CD4-positive, alpha-beta T cell treated with Interferon alpha-2 for 1 hour (primary cell): ENCODE measurements at regions not wholly inside any gene's neighbourhood (a gene's known extent, or its start where the extent isn't known, plus 50 kb on each side); places are given as distances from the start of the nearest gene placed in this dataset.
"Not testable (repeated sequence)": the region's sequence is repeated elsewhere in the genome, so short reads cannot be mapped to it uniquely, and the experiment has no call there.

ENCODE experiments used
- DNase-seq, 2 donors: peaks; one replicate each; pipeline ENCODE4 v3.0.0-alpha.2; 2020 to 2022

DNA sequence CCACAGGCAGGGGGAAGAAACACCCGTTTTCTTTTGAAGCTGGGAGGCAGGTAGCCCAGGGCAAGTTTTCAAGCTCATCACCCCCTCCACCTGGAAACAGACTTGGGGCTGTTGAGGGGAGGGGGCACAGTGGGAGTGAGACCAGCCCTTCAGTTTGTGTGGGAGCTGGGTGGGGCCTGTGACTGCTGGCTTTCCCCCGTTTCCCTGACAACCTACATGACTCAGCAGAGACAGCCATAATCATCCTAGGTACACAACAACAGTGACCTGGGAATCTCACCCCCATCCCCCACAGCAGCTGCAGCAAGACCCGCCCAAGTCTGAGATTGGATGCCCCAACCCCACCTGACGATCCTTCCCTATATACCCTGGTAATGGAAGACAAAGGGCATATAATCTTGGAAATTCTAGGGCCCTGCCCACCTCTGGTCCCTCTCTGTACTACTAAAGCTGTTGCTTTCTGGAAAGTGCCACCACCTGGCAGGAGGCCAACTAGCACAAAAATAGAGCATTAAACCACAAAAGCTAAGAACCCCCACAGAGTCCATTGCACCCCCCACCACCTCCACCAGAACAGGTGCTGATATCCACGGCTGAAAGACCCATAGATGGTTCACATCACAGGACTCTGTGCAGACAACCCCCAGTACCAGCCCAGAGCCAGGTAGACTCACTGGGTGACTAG is 422.2 kb upstream of the SGO1 start:
- no peak for DNase-seq

DNA sequence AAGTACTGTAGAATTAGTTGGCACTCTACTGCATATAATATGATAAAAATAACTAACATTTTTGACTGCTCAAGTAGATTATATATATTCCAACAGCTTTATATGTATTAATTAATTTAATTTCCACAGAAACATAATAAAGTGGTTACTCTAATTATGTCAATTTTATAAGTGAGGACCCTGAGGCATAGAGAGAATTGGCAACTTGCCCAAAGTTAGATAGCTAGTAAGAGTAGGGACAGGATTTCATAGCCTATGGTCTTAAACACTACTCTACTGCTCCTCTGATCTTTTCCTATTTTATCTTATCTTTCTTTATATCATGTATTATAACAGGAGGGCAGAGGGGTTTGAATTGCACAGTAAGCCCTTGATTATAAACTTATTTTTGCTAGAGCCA is 418.7 kb upstream of the SGO1 start:
- DNase-seq: no peak

DNA sequence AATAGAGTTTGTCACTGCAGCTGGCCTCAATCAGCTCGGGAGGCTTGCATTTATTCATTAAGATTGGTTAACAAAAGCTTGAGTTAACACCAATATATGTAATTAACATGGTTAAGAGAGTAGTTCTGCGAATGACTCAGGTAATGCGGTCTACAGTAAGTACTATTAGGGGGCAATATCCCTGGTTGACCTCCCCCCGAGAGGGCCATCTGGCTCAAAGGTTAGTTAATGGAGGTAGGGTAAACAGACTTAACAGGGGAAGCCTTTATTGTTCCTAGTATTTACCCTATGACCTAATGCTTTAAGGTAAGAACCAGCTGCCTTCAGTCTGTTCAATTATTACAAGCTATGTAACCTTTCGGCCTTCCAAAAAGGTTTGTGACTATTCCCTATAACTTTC is 403.3 kb upstream of the SGO1 start:
- no peak for DNase-seq

DNA sequence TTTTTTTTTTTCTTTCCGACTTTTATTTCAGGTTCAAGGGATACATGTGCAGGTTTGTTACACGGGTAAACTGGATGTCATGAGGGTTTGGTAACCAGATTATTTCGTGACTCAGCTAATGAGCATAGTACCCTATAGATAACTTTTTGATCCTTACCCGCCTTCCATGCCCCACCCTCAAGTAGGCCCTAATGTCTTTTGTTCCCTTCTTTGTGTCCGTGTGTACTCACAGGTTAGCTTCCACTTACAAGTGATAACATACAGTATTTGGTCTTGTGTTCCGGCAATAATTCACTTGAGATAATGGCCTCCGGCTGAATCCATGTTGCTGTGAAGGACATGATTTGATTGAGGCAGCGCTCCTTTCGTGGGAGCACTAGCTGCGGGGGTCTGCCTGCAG is 402.8 kb upstream of the SGO1 start:
- DNase-seq: no peak

DNA sequence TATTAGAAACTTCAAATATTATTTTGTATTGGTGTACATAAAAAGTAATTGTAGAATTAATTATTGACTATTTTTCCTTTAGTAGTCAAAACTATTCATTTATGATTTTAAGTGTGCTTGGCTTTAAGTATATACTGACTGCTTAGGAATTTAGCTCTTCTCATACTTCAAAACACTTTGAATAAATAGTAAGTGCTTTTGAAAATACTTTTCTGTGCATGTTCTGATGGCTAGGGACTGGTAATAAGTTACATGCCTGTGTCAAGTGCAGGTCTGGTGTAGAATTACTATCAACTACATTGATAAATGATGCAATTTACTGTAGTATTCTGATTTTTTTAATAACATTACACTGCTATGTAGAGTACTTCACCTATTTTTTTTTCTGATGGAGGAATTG is 397.6 kb upstream of the SGO1 start:
- DNase-seq: no peak

DNA sequence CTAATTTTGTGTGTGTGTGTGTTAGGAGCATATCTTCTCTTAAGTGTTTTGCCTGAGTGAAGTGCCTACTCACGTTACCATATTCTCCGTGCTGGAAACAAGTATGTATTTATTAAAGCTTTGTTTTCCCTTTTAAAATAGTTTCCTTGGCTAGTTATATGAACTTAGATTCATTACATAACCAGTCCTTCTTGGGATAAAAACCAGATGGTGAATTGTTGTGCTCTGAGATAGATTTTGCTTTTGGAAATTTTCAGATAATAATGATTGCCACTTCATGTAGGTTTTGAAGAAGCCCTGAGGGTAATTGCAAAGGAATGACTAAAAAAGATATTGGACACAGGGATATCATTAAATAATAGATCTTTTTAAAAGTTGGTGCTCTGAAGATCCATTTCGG is 390.2 kb upstream of the SGO1 start:
- DNase-seq: no peak

DNA sequence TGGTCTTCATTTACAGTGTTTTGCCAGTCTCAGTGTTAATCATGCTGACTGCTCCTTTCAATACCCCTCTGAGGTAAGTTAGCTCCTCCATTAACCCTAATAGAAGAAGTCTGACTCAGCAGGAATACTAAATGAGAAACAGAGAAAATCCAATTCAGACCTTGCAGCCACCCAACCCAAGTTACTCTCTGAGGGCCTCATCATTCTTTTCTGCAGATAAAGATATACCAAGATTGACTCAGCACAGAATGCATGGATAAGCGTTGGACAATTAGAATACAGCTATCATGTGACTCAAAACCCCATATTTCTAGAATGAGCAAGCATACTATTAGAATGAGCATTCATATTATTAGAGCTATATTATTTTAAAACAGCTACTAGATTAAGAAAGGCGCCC is 389.1 kb upstream of the SGO1 start:
- DNase-seq: no peak

DNA sequence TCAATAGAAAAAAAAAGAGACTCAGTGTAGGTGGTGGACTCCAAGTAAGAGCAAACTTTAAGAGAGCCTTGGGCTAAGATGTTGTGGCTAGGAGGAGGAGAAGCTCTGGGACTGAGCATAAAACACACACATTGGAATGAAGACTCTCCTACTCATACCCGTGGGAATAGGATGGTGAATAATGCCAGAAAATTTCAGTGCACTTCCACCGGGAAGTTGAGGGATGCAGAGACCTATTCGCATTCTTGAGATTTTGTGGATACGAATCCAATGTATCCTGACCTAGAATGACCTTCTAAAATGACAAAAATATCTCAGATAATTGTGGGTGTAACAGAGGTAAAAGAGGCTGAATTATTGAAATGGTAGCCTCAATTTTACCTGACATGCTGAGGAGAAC is 388.7 kb upstream of the SGO1 start:
- no peak for DNase-seq

DNA sequence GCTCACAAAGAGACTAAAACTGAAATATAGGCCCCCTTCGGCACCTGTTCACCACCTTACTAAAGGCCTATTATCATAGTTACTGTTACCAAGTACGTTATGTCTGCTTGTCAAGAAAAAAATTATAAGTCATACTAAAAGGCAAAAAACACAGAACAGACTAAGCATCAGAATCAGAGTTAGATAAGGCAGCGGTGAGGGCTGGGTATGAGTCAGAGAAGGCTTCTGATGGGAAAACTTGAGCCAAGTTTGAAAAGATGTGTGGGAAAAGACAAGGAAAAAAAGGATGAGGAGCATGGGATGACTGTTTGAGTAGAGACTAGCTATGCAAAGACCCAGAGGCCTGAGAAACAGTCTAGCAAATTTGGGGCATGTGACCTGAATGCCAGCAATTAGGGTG is 387.2 kb upstream of the SGO1 start:
- DNase-seq: no peak

DNA sequence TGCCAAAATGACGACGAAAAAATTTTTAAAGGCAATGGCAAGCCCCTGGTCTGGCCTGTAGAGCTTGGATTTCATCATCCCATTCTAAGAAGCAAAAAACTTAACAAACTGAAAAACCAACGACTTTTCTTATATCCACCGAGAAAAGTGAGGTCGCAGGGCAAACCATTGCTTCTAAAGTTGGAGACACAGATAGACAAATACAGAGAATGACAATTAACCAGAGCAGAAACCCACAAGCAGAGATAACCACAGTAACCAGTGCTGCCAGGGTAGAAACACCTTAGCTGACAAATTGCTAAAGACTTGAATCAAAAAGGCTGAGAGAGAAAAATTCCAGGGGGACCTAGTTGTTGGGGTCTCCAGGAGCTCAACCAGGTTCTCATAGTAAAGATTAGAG is 386.5 kb upstream of the SGO1 start:
- no peak for DNase-seq

DNA sequence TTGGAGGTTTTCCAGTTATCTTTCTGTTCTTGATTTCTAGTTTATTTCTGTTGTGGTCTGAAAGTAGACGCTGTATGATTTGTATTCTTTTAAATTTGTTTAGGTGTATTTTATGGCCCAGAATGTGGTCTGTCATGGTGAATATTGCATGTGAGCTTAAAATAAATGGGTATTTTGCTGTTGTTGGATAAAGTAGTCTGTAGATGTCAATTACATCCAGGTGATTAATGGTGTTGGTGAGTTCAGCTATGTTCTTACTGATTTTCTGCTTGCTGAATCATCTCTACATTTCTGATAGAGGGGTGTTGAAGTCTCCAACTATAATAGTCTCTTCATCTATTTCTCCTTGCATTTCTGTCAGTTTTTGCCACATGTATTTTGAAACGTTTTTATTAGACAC is 383.3 kb upstream of the SGO1 start:
- DNase-seq: no peak

DNA sequence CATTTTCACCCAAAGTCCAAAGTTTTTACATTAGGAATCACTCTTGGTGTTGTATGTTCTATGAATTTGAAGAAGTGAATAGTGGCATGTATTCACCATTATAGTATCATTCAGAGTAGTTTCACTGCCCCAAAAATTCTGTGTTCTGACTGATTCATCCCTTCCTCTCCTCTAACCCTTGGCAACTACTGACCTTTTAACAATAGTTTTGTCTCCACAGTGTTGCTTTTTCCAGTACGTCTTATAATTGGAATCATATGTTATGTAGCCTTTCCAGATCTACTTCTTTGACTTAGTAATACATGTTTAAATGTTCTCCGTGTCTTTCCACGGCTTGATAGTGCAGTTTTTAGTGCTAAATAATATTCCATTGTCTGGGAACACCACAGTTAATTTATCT is 379.0 kb upstream of the SGO1 start:
- no peak for DNase-seq

DNA sequence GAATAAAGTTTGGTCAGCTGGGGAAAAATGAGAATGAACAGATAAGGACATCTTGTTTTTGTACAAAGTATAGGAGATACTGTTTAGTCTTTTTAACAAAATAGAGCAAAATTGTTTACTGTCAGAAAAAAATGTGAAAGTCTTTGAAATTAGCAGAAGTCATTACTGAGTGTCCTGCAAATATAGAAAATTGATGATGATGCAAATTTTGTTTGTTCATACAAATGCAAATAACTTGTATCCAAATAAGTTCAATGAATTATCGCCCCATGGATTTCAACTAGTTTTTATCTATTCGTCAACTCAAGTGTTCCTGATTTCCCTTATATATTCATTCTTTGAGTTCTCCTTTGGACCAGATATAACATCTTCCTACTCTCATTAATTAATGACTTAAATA is 378.0 kb upstream of the SGO1 start:
- no peak for DNase-seq

DNA sequence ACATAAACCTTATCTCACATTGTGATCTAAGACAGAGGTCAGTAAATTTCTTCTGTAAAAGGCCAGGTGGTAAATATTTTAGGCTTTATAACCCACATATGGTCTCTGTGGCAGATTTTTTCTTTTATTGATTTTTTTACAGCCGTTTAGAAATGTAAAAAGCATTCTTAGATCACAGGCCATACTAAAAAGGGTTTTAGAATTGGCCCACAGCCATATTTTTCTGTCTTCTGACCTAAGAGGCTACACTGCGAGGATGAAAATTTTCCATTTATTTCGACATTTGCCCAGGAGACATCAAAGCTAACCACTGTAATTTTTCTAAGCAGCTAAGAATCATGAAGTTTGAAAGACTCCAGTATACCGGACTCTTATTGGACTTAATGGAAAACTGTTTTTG is 377.2 kb upstream of the SGO1 start:
- no peak for DNase-seq

DNA sequence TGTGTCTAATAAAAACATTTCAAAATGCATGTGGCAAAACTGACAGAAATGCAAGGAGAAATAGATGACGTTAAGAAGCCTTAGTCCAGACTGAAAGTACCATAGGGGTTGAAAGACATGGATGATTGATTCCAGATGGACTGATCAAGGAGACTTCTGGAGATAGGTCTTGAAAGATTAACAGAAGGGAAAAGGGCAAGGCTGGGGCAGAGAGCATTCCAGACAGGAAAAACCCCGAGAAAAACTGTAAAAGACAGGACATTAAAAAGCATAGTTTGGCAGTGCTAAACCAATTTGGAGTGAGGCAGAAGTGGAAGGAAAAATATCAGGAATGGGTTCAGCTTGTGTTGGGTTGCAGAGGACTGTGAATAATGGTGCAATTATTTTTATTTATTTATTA is 375.2 kb upstream of the SGO1 start:
- no peak for DNase-seq

DNA sequence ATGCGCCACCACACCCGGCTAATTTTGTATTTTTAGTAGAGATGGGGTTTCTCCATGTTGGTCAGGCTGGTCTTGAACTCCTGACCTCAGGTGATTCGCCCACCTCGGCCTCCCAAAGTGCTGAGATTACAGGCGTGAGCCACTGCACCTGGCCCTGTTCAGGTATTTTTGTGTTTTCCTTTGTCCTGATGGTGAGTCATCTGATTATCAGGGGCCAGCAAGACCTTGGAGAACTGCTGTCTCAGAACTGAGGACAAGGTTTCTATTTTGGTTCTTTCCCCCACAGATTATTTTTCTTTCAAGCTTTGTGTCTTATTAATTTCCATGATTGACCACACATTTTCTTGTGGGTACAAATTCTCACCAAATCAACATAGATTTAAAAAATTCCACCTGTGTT is 374.4 kb upstream of the SGO1 start:
- not testable (repeated sequence) for DNase-seq

DNA sequence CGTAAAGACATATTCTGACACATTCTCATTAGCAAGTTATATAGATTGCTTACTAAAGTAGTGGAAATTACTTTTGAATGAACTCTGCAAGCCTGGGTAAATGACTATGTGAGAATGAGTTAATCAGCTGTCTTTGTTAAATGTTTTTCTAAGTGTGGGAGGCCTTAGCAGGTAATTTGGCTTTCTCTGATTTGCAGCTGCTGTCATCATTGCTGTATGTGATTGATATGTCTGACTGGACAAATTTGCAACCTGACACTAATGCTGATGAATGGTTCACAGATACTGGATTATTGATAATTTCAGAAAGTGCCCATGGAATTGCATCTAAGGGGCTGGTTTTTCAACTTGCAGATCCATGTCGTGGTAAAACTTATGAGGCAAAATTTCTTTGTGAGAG is 372.2 kb upstream of the SGO1 start:
- DNase-seq: no peak

DNA sequence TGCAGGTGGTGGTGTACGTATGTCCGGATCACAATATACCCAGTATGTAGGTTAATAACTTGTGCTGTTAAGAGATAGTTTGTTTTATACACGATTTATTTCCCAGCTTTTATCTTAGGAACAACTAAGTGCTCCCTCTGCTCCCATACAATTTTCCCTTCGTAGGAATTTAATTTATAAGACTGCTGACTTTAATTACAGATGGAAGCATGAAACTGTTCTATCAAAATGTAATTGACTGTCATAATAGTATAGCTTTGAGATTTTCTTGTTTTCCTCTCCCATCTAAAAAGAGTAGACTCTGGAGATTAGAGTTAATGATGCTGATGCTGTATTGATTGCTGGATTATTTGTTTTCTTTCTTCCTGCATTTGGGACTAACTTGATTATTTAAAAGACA is 370.7 kb upstream of the SGO1 start:
- no peak for DNase-seq

DNA sequence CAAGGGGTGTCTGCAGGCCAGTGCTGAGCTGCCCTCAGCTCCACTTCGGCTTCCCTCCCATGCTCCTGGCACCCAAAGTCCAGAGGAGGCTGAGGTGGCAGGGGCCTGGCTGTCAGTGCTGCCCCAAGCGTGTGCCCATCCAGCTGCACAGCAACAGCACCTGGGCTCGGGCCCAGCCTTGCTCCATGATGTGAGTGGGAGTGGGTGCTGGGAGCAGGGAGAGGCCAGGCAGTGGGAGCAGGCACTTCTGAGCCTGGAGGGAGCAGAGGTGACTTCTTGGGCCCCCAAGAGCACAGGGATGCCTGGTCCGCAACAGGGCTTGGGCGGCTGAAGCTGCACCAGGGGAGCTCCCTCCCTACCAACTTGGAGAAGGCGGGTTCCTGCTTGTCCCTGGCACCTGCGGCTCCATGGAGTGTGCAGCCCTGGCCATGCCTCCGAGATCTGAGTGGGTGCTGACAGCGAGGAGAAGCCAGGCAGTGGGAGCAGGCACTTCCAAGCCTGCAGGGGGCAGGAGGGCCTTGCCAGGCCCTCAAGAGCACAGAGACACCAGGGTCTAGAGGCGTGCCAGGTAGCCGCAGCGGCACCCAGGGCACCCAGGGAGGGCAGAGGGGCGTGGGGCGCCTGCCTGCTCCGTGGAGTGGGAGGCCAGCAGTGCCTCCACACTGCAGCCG is 366.7 kb upstream of the SGO1 start:
- DNase-seq: no peak

DNA sequence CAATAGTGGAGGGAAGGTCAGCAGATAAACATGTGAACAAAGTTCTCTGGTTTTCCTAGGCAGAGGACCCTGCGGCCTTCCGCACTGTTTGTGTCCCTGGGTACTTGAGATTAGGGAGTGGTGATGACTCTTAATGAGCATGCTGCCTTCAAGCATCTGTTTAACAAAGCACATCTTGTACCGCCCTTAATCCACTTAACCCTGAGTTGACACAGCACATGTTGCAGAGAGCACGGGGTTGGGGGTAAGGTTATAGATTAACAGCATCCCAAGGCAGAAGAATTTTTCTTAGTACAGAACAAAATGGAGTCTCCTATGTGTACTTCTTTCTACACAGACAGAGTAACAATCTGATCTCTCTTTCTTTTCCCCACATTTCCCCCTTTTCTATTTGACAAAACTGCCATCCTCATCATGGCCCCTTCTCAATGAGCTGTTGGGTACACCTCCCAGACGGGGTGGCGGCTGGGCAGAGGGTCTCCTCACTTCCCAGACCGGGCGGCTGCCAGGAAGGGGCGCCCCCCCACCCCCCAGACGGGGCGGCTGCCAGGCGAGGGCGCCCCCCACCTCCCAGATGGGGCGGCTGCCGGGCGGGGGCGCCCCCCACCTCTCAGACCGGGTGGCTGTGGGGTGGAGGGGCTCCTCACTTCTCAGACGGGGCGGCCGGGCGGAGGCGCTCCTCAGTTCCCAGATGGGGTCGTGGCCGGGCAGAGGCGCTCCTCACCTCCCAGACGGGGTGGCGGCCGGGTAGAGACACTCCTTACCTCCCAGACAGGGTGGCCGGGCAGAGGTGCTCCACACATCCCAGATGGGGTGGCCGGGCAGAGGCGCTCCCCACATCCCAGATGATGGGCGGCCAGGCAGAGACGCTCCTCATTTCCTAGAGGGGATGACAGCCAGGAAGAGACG is 361.6 kb upstream of the SGO1 start:
- DNase-seq: not testable (repeated sequence)

DNA sequence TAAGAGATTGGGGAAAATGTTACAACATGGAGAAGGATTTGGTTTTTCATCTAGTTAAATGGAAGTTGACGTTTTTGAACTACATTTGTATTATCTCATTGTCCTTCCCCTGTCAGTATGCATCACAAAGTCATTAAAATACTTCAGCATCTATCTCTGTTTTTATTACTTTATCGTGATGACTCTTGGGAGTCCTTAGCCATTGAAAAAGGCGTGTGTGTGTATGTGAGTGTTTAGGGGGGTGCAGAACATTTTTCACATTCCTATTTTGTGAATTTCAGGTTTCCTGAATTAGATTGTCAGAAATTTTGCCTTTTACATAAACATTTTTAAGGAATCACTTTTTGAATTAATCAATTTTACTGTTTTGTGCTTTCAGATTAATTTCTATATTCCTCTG is 360.6 kb upstream of the SGO1 start:
- no peak for DNase-seq

DNA sequence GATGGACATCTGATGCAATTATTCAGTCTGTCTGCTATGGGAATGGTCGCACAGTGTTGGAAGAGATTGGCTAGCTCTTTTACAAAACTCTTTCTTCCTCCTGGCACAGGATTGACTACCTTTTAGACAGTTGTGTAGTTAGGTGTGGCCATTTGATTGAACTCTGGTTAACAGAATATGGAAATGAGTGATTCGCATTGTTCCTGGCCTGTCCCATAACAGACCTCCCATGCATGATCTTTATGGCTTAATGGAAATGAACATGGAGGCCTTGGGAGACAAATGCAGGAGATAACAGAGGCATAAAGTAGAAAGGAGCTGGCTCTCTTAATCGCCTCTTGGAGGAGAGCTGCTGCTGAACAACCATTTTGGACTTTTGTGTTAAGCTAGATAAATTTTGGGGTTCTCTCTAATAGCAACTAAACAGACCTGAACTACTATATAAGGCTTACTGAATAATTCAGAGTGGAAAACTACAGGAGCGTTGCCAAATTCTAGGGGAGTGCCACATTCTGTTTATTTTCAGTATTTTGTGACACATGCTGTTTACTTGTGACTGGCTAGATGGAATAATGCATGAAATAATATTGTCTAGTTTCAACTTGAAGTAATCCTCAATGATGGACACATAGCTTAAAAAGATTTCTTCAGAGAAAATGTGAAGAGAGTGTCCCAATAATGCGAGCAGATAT is 357.7 kb upstream of the SGO1 start:
- DNase-seq: no peak

DNA sequence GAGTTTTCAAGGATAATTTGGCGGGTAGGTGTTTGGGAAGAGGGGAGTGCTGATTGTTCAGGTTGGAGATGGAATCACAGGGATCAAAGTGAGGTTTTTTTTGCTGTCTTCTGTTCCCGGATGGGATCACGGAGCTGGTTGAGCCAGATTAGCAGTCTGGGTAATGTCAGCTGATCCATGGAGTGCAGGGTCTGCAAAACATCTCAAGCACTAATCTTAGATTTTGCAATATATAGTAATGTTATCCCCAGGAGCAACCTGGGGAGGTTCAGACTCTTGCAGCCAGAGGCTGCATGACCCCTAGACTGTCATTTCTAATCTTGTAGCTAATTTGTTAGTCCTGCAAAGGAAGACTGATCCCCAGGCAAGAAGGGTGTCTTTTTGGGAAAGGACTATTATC is 354.1 kb upstream of the SGO1 start:
- no peak for DNase-seq

DNA sequence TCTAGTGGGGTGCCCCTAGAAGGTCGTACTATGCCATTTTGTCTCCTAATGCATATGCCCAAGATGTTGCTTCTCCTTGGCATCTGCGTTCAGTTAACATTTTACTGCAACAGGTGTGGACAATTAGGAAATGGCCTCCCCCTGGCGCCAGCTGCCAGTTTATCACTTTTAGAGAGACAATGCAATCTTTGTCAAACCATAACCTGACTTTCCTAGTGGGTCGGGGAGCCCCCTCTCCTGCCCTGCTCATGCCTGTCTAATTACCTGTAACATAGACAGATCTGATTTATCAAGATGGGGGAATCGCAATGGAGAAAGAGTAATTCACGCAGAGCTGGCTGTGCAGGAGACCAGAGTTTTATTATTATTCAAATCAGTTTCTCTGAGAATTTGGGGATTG is 353.7 kb upstream of the SGO1 start:
- no peak for DNase-seq
